SK-N-DZ (cell line): ENCODE measurements at regions not wholly inside any gene's neighbourhood (a gene's known extent, or its start where the extent isn't known, plus 50 kb on each side); places are given as distances from the start of the nearest gene placed in this dataset.
"Not testable (repeated sequence)": the region's sequence is repeated elsewhere in the genome, so short reads cannot be mapped to it uniquely, and the experiment has no call there.

Experiments used
- DNase-seq: peaks from one replicate; pipeline ENCODE4 v3.0.0-alpha.2; 2015; ENCODE audit warnings: low spot score

GRCh38 chr6:48996461-48997119 is 466.5 kb downstream of the MMUT start:
- DNase-seq = no peak

GRCh38 chr6:48994811-48995210 is 468.2 kb downstream of the MMUT start:
- no peak for DNase-seq

GRCh38 chr6:48990739-48991138 is 472.3 kb downstream of the MMUT start:
- no peak for DNase-seq

GRCh38 chr6:48986845-48987244 is 476.2 kb downstream of the MMUT start:
- DNase-seq = no peak

- no peak for DNase-seq
These were observed 476.9 kb downstream of the MMUT start for GRCh38 chr6:48986105-48986504.

- no peak for DNase-seq
These were observed 478.0 kb downstream of the MMUT start for GRCh38 chr6:48985025-48985424.

GRCh38 chr6:48983968-48984367 is 479.1 kb downstream of the MMUT start:
- DNase-seq = not testable (repeated sequence)

GRCh38 chr6:48983377-48983776 is 479.7 kb downstream of the MMUT start:
- no peak for DNase-seq

- DNase-seq = no peak
These were observed 483.2 kb downstream of the MMUT start for GRCh38 chr6:48979806-48980205.

GRCh38 chr6:48979085-48979484 is 484.0 kb downstream of the MMUT start:
- DNase-seq = no peak

GRCh38 chr6:48978016-48978415 is 485.0 kb downstream of the MMUT start:
- DNase-seq = no peak

- no peak for DNase-seq
These were observed 485.5 kb downstream of the MMUT start for GRCh38 chr6:48977573-48977972.

- no peak for DNase-seq
These were observed 489.6 kb downstream of the MMUT start for GRCh38 chr6:48973491-48973890.

GRCh38 chr6:48961781-48962415 is 501.2 kb downstream of the MMUT start:
- no peak for DNase-seq

- no peak for DNase-seq
These were observed 503.6 kb downstream of the MMUT start for GRCh38 chr6:48959251-48960060.

- DNase-seq = no peak
These were observed 505.3 kb downstream of the MMUT start for GRCh38 chr6:48957781-48958180.

- DNase-seq = no peak
These were observed 511.1 kb downstream of the MMUT start for GRCh38 chr6:48951917-48952316.

GRCh38 chr6:48944276-48944675 is 518.8 kb downstream of the MMUT start:
- not testable (repeated sequence) for DNase-seq

- no peak for DNase-seq
These were observed 529.9 kb downstream of the MMUT start for GRCh38 chr6:48933136-48933535.

- no peak for DNase-seq
These were observed 534.1 kb downstream of the MMUT start for GRCh38 chr6:48928937-48929336.

- DNase-seq = no peak
These were observed 540.2 kb downstream of the MMUT start for GRCh38 chr6:48922837-48923236.

- no peak for DNase-seq
These were observed 543.5 kb downstream of the MMUT start for GRCh38 chr6:48919555-48919954.

GRCh38 chr6:48917233-48917632 is 545.8 kb downstream of the MMUT start:
- no peak for DNase-seq
